ENCODE measurements at regions not wholly inside any gene's neighbourhood (a gene's known extent, or its start where the extent isn't known, plus 50 kb on each side); places are given as distances from the start of the nearest gene placed in this dataset.
A peak's percentile ranks its signal among the peaks of the same experiment; 100 is the strongest.

- Histone ChIP-seq H4K20me1 (replicated peaks; ENCODE audit: control insufficient read depth, extremely low read depth, insufficient read depth, low read length) (no peaks in the 10 kb centered on the region), H3K9me1 (replicated peaks; ENCODE audit: control insufficient read depth, extremely low read depth, insufficient read depth, low read length) (no peaks in the 10 kb centered on the region), H3K27me3 (ENCODE audit: control insufficient read depth in 2 of 2, insufficient read depth in 2 of 2, low read length in 2 of 2) (no peaks in the 10 kb centered on the region), H3K27ac (ENCODE audit: insufficient read depth, low read depth, low read length) (no peak overlapping the region), H3K4me2 (ENCODE audit: insufficient read depth, low read length) (no peak overlapping the region), H3K9ac (replicated peaks; ENCODE audit: extremely low read depth, insufficient read depth, low read length) (no peak overlapping the region), H3K4me1 (ENCODE audit: control insufficient read depth, extremely low read depth, insufficient read depth, low read length) (no peaks in the 10 kb centered on the region), H3K36me3 (ENCODE audit: control insufficient read depth in 2 of 2, extremely low read depth in 1 of 2, insufficient read depth in 2 of 2, low read length in 2 of 2) (no peaks in the 10 kb centered on the region), H3K9me3 (replicated peaks; ENCODE audit: control insufficient read depth, insufficient read depth, low read length) (no peaks in the 10 kb centered on the region), H3K79me2 (ENCODE audit: control insufficient read depth, insufficient read depth, low read length) (no peaks in the 10 kb centered on the region), H3K4me3 (replicated peaks in 1 of 3; ENCODE audit: insufficient read depth in 1 of 3, low read depth in 1 of 3, low read length in 3 of 3) (no peak overlapping the region), H2AFZ (ENCODE audit: low read depth, low read length) (no peak overlapping the region)
- ChIA-PET POLR2A (no interaction called here), CTCF (no interaction called here)
- FAIRE-seq = no peak
- TF ChIP-seq CTCF (IDR thresholded peaks at IDR 0.05; ENCODE audit: extremely low read depth in 1 of 2, insufficient read depth in 1 of 2, low read depth in 1 of 2, low read length in 2 of 2) (no peak), FOS (IDR thresholded peaks at IDR 0.05; ENCODE audit: borderline replicate concordance, insufficient read depth, low read length) (no peak), EZH2 (IDR thresholded peaks at IDR 0.05; ENCODE audit: borderline replicate concordance, low read depth, low read length, severe bottlenecking) (no peak), MYC (IDR thresholded peaks at IDR 0.05; ENCODE audit: low read depth, low read length) (no peak), GATA2 (IDR thresholded peaks at IDR 0.05; ENCODE audit: insufficient read depth, insufficient read length, low read depth, low read length) (no peak), POLR2A (IDR thresholded peaks at IDR 0.05; ENCODE audit: low read depth, low read length) (no peak), POLR2AphosphoS5 (IDR thresholded peaks at IDR 0.05; ENCODE audit: insufficient read depth, low read depth, low read length) (no peak), MAX (IDR thresholded peaks at IDR 0.05; ENCODE audit: insufficient read depth, insufficient read length) (no peak), JUN (IDR thresholded peaks at IDR 0.05; ENCODE audit: borderline replicate concordance, insufficient read depth, insufficient read length, low read depth) (no peak)
- BruUV-seq (replicated peaks) = no TSS peak
- DNase-seq (ENCODE audit: low read depth, low spot score) = peak; percentile 4
- dilution Hi-C loops (cut with MboI; ENCODE audit: extremely low pct_ligation_motif_present, low sequenced_read_pairs) = no loop called here
- intact Hi-C loops (cut with micrococcal nuclease) = no loop called here
These were observed 132.8 kb upstream of the FUNDC1 start for GRCh38 chrX:44675362-44676024.
